Testis (tissue), 2 donors: ENCODE measurements at regions not wholly inside any gene's neighbourhood (a gene's known extent, or its start where the extent isn't known, plus 50 kb on each side); places are given as distances from the start of the nearest gene placed in this dataset.

Source experiments
- DNase-seq: peaks from one replicate; pipeline ENCODE4 v3.0.0-alpha.2; 2019
- H3K27ac ChIP-seq, 2 donors: fragments of 200-600 bp; sonication (generic); one replicate each; pipeline ENCODE4 v1.5.1; 2019
- H3K27me3 ChIP-seq: fragments of 200-600 bp; sonication (generic); one replicate; pipeline ENCODE4 v1.5.1; 2019
- H3K36me3 ChIP-seq: fragments of 200-600 bp; sonication (generic); one replicate; pipeline ENCODE4 v1.5.1; 2017; ENCODE audit warnings: low read depth; ENCODE audit errors: missing control alignments
- H3K4me1 ChIP-seq: fragments of 200-600 bp; sonication (generic); one replicate; pipeline ENCODE4 v1.5.1; 2019
- H3K4me3 ChIP-seq, 2 donors: fragments of 200-600 bp; sonication (generic); one replicate each; pipeline ENCODE4 v1.5.1; 2017 to 2019
- H3K9me3 ChIP-seq: fragments of 200-600 bp; sonication (generic); one replicate; pipeline ENCODE4 v1.5.1; 2017
- POLR2A ChIP-seq: fragments of 450-650 bp; IDR thresholded peaks from one replicate; pipeline ENCODE4 v1.6.1; 2017; ENCODE audit warnings: antibody characterized with exemption, mild to moderate bottlenecking, moderate library complexity
- WGBS, 2 donors: methylation state at CpG; one replicate each; pipeline ENCODE4 v1.1.5; 2018; 5-methylcytosine and 5-hydroxymethylcytosine counted together
- intact Hi-C: fragments of 100-400 bp; cut with DNase I; formaldehyde crosslinking; loops from one replicate; pipeline ENCODE4 v1.15.1; 2023; ENCODE audit warnings: low total_unique reads
- TF ChIP-seq, protein P1 (sequence below), 3 experiments: fragments of 450-650 bp in 2 of 3; fragments of 200-600 bp in 1 of 3; sonication (generic) in 1 of 3; IDR thresholded peaks; one replicate each; pipeline ENCODE4 v1.5.1; 2016 to 2019; ENCODE audit warnings: antibody characterized with exemption in 3 of 3, mild to moderate bottlenecking in 2 of 3, moderate library complexity in 1 of 3

DNA sequence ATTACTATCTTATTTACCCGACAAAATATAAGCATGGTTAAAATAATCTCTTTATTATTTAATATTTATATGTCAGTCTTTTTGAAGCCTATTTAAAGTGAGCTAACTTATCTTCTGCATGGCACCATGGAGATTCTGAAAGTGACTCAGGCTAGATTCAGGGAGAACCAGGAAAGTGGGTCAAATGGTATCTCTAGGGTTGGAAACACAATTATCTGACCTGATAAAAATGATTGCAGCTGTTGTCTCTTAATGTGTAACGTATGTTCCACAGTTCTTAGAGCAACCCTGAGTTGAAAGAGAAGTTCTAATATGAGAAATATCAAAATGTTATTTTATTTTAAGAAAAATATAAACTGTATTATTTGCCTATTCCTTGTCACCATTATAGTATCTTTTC lies 143.1 kb upstream of the CARD18 start:
- intact Hi-C loops = no loop called here
- Histone ChIP-seq H3K27ac (no peak overlapping the region), H3K36me3 (no peaks in the 10 kb centered on the region), H3K27me3 (no peaks in the 10 kb centered on the region), H3K4me3 (no peak overlapping the region), H3K4me1 (no peaks in the 10 kb centered on the region), H3K9me3 (no peaks in the 10 kb centered on the region)
- no peak for DNase-seq
- whole genome bisulfite sequencing, 2 donors = 69 to 76% methylated on average over 2 of the region's 2 CpGs
- TF ChIP-seq, protein P1, sequence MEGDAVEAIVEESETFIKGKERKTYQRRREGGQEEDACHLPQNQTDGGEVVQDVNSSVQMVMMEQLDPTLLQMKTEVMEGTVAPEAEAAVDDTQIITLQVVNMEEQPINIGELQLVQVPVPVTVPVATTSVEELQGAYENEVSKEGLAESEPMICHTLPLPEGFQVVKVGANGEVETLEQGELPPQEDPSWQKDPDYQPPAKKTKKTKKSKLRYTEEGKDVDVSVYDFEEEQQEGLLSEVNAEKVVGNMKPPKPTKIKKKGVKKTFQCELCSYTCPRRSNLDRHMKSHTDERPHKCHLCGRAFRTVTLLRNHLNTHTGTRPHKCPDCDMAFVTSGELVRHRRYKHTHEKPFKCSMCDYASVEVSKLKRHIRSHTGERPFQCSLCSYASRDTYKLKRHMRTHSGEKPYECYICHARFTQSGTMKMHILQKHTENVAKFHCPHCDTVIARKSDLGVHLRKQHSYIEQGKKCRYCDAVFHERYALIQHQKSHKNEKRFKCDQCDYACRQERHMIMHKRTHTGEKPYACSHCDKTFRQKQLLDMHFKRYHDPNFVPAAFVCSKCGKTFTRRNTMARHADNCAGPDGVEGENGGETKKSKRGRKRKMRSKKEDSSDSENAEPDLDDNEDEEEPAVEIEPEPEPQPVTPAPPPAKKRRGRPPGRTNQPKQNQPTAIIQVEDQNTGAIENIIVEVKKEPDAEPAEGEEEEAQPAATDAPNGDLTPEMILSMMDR (IDR thresholded peaks at IDR 0.05) = no peak
- no peak for TF ChIP-seq POLR2A

DNA sequence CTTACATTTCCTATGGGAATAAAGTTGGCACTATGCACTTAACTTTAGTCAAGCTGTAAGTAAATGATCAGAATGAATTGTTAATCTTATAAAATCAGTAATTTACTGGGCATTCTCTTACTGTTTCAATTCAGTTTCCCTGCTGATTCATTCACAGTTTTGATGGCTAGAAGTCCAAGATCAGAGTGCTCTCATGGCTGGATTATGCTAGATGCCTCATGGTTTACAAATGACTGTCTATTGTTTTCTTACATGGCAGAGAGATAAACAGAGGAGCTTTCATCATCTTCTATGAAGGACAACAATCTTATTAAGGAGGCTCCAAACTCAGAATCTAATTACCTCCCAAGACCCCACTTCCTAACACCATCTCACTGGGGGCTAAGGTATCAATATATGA lies 135.1 kb upstream of the CARD18 start:
- Histone ChIP-seq H3K36me3 (no peaks in the 10 kb centered on the region), H3K4me3 (no peak overlapping the region), H3K4me1 (no peaks in the 10 kb centered on the region), H3K27ac (no peak overlapping the region), H3K27me3 (no peaks in the 10 kb centered on the region), H3K9me3 (no peaks in the 10 kb centered on the region)
- no peak for DNase-seq
- intact Hi-C loops = no loop called here
- TF ChIP-seq, protein P1 (IDR thresholded peaks at IDR 0.05) = no peak
- no peak for TF ChIP-seq POLR2A

DNA sequence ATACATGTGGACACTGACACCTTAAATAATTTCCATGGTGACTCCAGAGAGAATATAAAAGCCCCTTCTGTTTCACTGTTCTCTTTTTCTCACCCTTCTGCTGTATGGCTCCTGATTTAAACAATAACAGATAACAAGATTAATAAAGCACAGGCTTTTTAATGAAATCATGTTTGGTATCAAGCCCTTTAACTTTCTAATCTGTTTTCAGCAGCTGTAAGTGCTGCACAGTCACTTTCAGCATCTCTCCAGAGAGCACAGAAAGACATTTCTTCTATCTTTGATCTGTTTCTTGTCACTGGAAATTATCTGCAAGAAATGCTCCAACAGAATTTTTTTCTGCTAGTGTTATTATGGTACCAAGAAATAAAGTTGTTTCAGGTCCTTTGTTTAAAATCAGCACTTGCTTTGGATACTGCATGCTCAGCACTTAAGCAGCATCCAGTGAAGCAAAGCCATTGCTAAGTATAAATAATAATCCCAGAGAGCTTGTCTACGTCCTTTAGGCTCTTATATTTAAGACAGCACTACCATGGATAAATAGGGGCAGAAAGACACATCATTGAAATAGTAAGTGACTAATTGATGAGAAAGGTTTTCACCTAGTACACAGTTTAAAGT lies 134.2 kb upstream of the CARD18 start:
- no peak for DNase-seq
- intact Hi-C loops = no loop called here
- Histone ChIP-seq H3K9me3 (no peaks in the 10 kb centered on the region), H3K36me3 (no peaks in the 10 kb centered on the region), H3K4me3 (no peak overlapping the region), H3K4me1 (no peaks in the 10 kb centered on the region), H3K27ac (no peak overlapping the region), H3K27me3 (no peaks in the 10 kb centered on the region)
- TF ChIP-seq POLR2A = no peak
- TF ChIP-seq, protein P1 (IDR thresholded peaks at IDR 0.05) = no peak
- WGBS, 2 donors = 73 to 78% methylated on average over 1 of the region's 1 CpG

DNA sequence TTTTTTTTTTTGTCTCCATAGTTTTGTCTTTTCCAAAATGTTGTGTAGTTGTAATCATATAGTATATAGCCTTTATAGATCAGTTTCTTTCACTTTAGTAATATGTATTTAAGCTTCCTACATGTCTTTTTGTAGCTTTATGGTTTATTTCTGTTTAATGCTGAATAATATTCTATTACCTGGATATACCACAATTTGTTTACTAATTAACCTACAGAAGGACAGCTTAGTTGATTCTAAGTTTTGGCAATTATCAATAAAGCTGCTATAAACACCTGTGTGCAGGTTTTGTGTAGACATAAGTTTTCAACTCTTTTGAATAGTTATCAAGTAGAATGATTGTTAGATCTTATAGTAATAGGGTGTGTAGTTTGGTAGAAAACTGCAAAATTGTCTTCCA lies 130.3 kb upstream of the CARD18 start:
- Histone ChIP-seq H3K9me3 (no peaks in the 10 kb centered on the region), H3K4me1 (no peaks in the 10 kb centered on the region), H3K36me3 (no peaks in the 10 kb centered on the region), H3K27me3 (no peaks in the 10 kb centered on the region), H3K27ac (no peak overlapping the region), H3K4me3 (no peak overlapping the region)
- TF ChIP-seq POLR2A = no peak
- intact Hi-C loops = no loop called here
- no peak for DNase-seq

DNA sequence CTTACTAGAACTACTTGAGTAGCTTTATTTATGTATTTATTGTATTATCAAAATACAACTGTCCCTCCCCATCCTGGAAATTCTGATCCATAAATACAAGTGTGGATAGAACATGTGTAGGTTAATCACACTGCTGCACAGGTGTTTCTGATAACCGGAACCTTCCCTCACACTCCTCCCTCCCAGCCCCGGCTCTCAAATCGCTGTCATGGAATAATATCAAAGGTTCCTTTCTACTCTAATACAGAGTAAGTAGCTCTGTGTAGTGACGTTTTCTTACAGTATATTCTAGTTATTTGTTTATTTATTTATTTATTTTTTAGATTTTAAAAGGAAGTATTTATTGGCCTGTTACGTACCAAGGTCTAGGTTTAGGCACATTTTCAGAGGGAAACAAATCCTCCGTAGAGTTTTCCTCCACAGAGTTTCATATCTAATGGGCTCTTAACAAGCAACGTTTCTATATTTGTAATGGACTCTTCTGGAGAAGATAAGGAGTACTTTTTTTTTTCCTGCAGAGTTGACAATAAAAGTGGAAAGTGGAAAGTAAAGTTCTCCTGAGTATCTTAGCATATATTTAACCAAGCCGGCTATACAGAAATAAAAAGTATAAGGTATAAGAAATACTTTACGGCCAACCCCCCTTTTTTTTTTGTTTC lies 129.0 kb upstream of the CARD18 start:
- TF ChIP-seq, protein P1 (IDR thresholded peaks at IDR 0.05) = no peak
- no peak for TF ChIP-seq POLR2A
- no peak for DNase-seq
- Histone ChIP-seq H3K4me1 (no peaks in the 10 kb centered on the region), H3K9me3 (no peaks in the 10 kb centered on the region), H3K4me3 (no peak overlapping the region), H3K27me3 (no peaks in the 10 kb centered on the region), H3K36me3 (no peaks in the 10 kb centered on the region), H3K27ac (no peak overlapping the region)
- intact Hi-C loops = no loop called here
- WGBS, 2 donors = 50 to 65% methylated on average over 9 of the region's 9 CpGs
